GM18867 (cell line): ENCODE measurements at regions not wholly inside any gene's neighbourhood (a gene's known extent, or its start where the extent isn't known, plus 50 kb on each side); places are given as distances from the start of the nearest gene placed in this dataset.
"Not testable (repeated sequence)": the region's sequence is repeated elsewhere in the genome, so short reads cannot be mapped to it uniquely, and the experiment has no call there.

Source experiments
- ATAC-seq: cut with Tn5 transposase; IDR thresholded peaks from one replicate; pipeline ENCODE4 v1.9.1; 2021; ENCODE audit warnings: mild to moderate bottlenecking, moderate library complexity; ENCODE audit not compliant: unreplicated experiment

GRCh38 chr4:1561286-1561990 is 122.7 kb downstream of the FAM53A start:
- no peak for ATAC-seq

GRCh38 chr4:1559896-1560650 is 124.0 kb downstream of the FAM53A start:
- ATAC-seq, result no peak

GRCh38 chr4:1558205-1558604 is 125.9 kb downstream of the FAM53A start:
- ATAC-seq, result no peak

GRCh38 chr4:1557221-1557597 is 126.9 kb downstream of the FAM53A start:
- ATAC-seq, result no peak

DNA sequence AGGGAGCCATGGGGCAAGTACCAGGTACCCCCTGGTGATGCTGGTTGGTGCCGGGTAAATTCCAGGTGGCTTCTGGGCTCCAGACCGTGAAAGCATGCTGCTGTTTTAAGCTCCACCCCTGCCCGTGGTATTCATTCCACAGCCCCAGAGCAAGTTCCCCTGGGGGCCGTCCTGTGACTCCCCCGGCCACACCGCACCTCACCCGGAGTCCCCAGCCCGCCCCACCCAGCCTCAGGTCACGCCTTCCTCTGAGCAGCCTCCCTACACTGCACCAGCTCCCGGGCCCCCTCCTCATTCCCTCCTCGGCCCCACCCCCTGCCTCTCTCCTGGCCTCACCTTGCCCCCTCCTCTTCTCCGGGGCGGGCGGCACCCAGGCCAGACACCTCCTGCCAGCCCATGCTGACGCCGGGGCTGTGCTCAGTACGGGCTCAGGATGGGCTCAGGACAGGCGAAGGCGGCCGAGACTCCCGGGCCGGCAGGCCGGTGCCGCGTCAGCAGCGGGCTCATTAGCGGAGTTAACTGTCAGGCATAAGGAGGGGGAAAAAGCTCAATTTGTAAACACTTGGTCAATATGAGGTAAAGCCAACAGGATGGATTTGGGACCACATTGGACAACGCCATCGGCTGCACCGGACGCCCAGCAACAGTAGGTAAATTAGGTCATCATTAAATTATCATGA is 127.4 kb downstream of the FAM53A start:
- ATAC-seq, result no peak

GRCh38 chr4:1554876-1555265 is 129.2 kb downstream of the FAM53A start:
- ATAC-seq, result no peak

DNA sequence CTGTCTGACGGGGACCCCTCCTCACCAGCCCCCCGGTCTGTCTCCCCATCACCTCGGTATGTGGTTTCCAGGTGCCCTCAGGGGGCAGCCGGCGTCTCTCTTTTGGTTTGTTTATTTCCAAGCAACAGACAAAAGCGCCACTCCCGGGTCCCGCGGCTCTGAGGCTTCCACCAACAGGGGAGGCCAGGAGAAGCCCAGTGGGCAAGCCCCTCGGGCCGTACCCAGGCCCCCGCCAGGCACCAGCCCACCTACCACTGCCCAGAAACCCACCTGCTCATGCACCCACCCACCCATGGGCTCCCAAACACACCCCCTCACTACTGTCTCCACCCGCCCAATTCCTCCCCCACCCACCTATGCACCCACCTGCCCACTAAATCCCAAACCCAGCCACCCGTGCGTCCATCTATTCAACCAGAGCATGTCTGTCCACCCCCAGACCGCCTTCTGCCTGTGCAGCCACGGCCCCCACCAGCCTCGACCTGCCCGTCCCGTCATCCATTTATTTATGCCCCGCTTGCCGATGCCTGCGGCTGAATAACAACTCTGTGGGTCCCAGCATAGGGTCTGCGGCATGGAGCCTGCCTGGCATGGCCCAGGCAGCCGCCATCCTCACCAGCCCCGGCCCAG is 129.8 kb downstream of the FAM53A start:
- no peak for ATAC-seq

- ATAC-seq, result no peak
These were observed 130.7 kb downstream of the FAM53A start for GRCh38 chr4:1553365-1553764.

DNA sequence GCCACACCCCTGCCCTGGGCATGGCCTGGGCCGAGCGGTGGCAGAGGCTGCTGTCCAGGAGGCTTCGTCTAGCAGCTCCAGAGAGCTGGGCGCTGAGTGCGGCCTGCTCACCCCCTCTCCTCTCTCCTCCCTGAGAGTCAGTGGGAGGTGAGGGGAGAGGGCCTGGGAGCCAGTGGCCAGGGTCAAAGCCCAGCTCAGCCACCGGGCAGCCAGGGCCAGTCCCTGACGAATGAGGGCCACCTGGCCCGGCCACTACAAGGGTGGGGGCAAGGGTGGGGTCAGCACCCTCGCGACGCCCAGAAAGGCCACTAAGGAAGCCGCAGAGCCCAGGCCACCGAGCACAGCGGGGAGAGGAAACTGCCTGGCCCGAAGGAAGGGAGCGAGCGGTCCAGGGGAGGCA is 131.7 kb downstream of the FAM53A start:
- no peak for ATAC-seq

DNA sequence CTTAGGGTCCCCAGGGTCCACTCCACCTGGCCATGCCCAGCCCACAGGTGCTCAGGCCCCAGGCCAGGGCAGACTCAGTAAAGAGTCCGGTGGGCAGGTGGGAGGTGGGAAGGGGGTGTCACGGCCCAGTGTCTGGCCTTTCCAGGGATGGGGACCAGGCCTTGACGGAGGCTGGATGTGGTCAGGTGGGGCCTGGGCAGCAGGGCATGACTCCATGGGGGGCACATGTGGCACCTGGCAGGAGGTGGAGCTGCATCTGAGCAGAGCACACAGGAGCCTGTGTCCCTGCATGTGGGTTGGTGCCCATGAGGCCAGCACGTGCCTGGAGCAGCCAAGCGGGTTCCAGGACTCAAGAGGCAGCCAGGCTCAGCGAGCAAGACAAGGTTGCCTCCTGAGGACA is 132.9 kb downstream of the FAM53A start:
- no peak for ATAC-seq

DNA sequence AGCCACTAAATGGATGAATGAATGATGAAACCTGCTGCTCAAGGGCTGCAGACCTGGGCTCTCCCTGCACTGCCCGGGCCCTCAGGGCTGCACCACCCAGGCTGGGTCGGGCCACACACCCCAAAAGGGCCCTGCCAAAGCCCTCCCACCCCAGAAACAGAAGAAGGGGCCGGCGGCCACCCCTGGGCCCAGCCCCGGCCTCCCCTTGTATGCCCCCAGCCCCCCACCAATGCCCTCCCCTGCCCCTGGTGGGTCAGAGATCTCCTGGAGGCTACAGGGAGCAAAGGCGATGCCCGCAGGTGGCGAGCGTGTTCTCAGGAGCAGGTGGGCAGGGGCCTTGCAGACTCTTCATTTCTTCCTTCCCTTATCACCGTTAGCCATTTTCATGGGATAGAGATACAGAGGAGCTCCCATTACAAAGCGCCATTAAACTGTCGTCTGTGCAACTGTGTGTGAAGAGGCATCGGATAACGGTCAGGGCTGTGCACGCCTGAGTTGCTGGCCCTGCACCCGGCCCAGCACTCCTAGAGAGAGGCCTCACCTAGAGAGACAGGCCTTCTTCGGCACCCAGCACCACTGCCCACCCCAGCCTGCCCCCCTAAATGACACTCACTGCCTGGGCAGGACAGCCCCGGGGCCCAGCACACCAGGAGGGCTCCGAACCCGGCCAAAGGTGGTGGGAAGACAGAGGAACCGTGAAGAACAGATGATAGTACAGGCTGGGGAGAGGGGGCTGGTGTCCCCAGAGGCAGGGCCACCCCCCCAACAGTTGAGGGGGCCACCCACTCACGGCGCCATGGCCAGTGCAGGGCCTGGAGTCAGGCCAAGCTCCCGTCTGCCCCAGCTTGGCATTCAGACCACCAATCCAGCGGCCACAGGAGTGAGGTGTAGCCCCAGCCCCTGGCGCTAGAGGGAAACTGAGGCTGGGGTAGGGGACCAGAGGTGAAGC is 133.7 kb downstream of the FAM53A start:
- ATAC-seq, result no peak

- no peak for ATAC-seq
These were observed 134.5 kb downstream of the FAM53A start for GRCh38 chr4:1549638-1550035.

GRCh38 chr4:1548827-1549637 is 135.1 kb downstream of the FAM53A start:
- ATAC-seq, result not testable (repeated sequence)

- ATAC-seq, result no peak
These were observed 136.0 kb downstream of the FAM53A start for GRCh38 chr4:1547856-1548826.

- no peak for ATAC-seq
These were observed 136.8 kb downstream of the FAM53A start for GRCh38 chr4:1547131-1547855.

GRCh38 chr4:1544861-1545281 is 138.6 kb upstream of the NKX1-1 start:
- ATAC-seq, result no peak

GRCh38 chr4:1544435-1544834 is 138.2 kb upstream of the NKX1-1 start:
- not testable (repeated sequence) for ATAC-seq

DNA sequence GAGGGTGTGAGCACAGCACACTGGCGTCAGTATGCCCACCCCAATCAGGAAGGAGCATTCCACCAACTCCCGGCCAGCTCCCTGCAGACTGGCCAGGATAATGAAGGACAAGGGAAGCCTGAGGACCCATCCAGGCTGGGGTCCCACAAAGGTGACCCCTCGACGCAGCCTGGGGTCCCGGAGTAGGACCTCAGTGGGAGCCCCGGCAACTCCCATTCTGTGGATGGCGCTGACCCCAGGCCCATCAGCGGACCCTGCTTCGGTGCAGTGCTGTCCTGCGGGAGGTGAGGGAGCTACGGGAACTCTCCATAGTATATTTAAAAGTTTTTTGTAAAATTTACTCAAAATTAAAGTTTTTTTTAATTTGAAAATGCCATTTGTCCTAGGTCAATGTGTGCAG is 137.7 kb upstream of the NKX1-1 start:
- ATAC-seq, result no peak
